Muscle of leg (tissue), 3 donors: ENCODE measurements at regions not wholly inside any gene's neighbourhood (a gene's known extent, or its start where the extent isn't known, plus 50 kb on each side); places are given as distances from the start of the nearest gene placed in this dataset.

ENCODE experiments used
- DNase-seq: peaks from one replicate; pipeline ENCODE4 v3.0.0; 2013
- H3K27ac ChIP-seq: one replicate; pipeline ENCODE4 v1.5.1; 2013; ENCODE audit warnings: mild to moderate bottlenecking, low read length, control low read depth
- H3K27me3 ChIP-seq: one replicate; pipeline ENCODE4 v1.6.1; 2013; ENCODE audit warnings: low read length; ENCODE audit not compliant: control insufficient read depth, insufficient read depth
- H3K36me3 ChIP-seq: one replicate; pipeline ENCODE4 v1.6.1; 2013; ENCODE audit warnings: low read length; ENCODE audit not compliant: control insufficient read depth, insufficient read depth
- H3K4me1 ChIP-seq: one replicate; pipeline ENCODE4 v1.6.1; 2013; ENCODE audit warnings: low read length; ENCODE audit not compliant: control insufficient read depth, insufficient read depth
- H3K4me3 ChIP-seq: one replicate; pipeline ENCODE4 v1.5.1; 2013; ENCODE audit warnings: low read length, control low read depth
- H3K9me3 ChIP-seq: replicated peaks from 2 replicates; pipeline ENCODE4 v1.6.1; 2013; ENCODE audit warnings: low read depth, low read length; ENCODE audit not compliant: control insufficient read depth
- WGBS: methylation state at CpG from one replicate; pipeline ENCODE4 v1.1.5; 2013; ENCODE audit warnings: missing lambda C conversion rate; ENCODE audit not compliant: insufficient coverage; 5-methylcytosine and 5-hydroxymethylcytosine counted together

DNA sequence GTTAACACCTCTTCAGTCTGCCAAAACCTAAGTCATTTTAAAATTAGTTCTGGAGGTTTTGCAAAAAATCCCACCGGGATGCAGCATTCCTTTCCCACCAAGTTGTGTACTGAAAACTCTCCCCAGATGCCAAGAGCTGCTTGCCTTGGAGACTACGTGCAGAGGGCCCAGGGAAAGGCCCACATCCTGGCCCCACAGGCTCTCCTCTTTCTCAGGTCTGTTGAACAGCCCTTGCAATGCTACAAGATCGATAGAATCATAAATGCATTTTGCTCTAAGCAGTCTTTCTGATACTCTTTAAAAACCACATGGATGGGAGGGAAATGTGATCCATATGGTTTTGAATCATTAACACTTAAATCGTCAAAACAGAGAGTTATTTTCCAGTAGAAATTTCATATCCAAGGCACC lies 126.7 kb upstream of the ZMIZ1 start:
- Histone ChIP-seq H3K4me3 (no peak overlapping the region), H3K27me3 (peaks cover 2% of the 10 kb centered on the region), H3K36me3 (no peaks in the 10 kb centered on the region), H3K9me3 (peaks cover 2% of the 10 kb centered on the region), H3K27ac (no peak overlapping the region), H3K4me1 (peaks cover 62% of the 10 kb centered on the region)
- WGBS, result 20% methylated on average over 1 of the region's 4 CpGs
- DNase-seq, result peak; percentile 66

DNA sequence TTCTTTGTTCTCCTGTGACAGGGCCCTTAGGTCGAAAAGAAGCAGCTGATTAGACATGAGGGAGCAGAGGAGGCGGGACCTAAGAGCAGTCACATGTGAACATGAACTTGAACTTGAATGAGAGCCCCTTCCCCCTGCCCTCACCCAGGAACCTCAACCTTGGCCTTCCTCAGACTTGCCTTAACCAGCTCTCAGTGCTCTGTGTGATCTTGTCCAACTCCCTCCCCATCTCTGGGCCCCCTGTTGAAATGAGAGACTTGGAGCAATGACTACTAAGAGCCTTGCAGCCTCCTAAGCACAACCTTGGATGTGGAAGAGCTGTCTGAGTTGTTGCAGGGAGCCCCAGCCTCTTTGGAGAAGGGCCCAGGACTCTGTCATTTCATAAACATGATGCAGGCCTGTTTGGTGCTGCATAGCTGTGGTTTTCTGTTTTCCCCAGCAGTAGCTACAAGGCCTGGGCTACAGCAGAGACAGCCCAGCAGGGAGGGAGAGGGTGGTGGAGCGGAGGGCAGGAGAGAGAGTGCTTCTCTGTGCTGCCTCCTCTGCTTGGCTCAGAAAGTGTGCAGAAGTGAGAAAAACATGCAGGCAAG lies 123.9 kb upstream of the ZMIZ1 start:
- H3K36me3 ChIP-seq, result no peaks in the 10 kb centered on the region
- no peak overlapping the region for H3K4me3 ChIP-seq
- no CpG with 5 or more reads among the region's 3 CpGs for WGBS
- H3K27me3 ChIP-seq, result no peaks in the 10 kb centered on the region
- peak overlapping the region; percentile 66 for H3K27ac ChIP-seq
- H3K4me1 ChIP-seq, result peaks cover 66% of the 10 kb centered on the region
- H3K9me3 ChIP-seq, result peaks cover 2% of the 10 kb centered on the region
- peak; percentile 97 for DNase-seq

DNA sequence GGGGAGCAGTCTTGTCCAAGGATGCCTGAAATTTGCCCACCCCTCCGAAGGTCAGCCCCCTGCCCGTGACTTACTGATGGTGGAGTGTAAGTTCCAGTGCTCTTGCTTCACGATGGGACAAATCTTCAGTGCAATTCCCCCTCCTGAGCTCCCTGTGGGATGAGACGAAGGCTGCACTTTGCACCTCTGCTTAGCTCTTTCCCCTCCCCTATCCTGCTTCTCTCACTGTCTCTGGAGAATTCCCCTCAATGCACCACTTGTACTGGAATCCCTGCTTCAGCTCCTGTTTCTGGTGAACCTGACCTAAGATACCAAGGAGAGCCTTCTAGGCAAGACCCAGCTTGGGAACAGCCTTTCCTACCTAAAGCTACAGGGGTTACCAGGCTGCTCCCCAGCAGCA lies 122.9 kb upstream of the ZMIZ1 start:
- H3K36me3 ChIP-seq, result no peaks in the 10 kb centered on the region
- 63% methylated on average over 1 of the region's 4 CpGs for WGBS
- H3K27ac ChIP-seq, result no peak overlapping the region
- peaks cover 76% of the 10 kb centered on the region for H3K4me1 ChIP-seq
- no peak for DNase-seq
- no peak overlapping the region for H3K4me3 ChIP-seq
- H3K27me3 ChIP-seq, result peaks cover 2% of the 10 kb centered on the region
- peaks cover 2% of the 10 kb centered on the region for H3K9me3 ChIP-seq

DNA sequence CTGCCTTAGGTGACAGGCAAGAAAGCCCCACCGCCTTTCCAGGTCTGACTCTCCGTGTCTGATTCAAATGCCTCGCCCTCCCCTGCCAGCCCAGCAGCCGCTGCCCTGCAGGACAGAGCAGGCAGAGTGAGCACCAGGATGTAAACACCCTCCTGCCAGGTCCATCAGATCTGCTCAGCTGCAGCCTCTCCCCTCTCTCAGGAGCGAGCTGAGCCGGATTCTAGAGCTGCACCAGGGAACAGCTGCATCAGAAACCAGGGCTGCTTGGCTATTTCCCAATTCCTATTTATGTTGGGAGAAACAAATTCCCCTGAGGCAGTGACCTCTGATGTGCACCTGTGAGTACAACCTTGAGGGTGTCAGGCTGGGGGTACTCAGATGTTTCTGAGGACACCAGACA lies 121.5 kb upstream of the ZMIZ1 start:
- peaks cover 78% of the 10 kb centered on the region for H3K4me1 ChIP-seq
- no peak overlapping the region for H3K27ac ChIP-seq
- H3K9me3 ChIP-seq, result peaks cover 2% of the 10 kb centered on the region
- no peak overlapping the region for H3K4me3 ChIP-seq
- no peaks in the 10 kb centered on the region for H3K36me3 ChIP-seq
- peaks cover 2% of the 10 kb centered on the region for H3K27me3 ChIP-seq
- 73% methylated on average over 4 of the region's 6 CpGs for WGBS
- DNase-seq, result peak; percentile 59

DNA sequence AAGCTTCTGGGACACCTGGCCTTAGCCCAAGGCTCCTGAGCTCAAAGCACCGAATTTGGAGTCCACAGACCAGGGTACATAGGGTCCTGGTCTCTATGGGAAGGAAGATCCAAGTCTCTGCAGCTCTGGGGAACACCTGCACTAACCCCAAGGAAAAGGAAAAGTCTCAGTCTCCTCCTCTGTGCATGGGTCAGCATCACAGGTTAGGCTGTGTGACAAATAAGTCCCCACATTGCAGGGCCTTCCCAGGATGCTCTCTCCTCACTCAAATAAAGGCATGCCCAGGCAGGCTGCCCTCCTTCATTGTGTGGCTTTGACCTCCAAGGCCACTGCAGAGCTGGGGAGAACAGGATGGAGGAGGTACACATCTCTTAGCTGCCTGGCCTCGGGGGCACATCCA lies 121.0 kb upstream of the ZMIZ1 start:
- peaks cover 82% of the 10 kb centered on the region for H3K4me1 ChIP-seq
- no peak for DNase-seq
- no peaks in the 10 kb centered on the region for H3K36me3 ChIP-seq
- H3K27me3 ChIP-seq, result peaks cover 2% of the 10 kb centered on the region
- H3K4me3 ChIP-seq, result no peak overlapping the region
- no peak overlapping the region for H3K27ac ChIP-seq
- WGBS, result 73% methylated on average over 2 of the region's 2 CpGs
- H3K9me3 ChIP-seq, result peaks cover 2% of the 10 kb centered on the region

DNA sequence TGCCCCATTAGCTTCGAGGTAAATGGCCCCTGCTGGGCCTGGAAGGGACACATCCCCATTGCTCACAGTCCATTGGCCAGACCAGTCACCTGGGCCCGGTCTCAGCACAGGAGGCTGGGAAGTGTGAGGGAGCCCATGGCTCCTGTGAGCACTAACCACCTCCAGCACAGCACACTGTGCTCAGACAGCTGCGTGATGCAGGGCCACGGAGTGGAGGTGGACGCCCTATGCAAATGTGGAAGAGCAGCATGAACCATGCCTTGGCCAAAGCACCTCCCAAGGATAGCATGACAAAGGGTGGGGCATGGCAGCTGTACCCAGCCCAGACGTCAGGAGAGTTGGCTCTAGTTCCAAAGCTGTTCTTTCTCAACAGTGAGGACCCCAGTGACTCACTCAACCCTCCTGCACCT lies 120.1 kb upstream of the ZMIZ1 start:
- H3K4me3 ChIP-seq, result no peak overlapping the region
- no peaks in the 10 kb centered on the region for H3K36me3 ChIP-seq
- WGBS, result 86% methylated on average over 2 of the region's 6 CpGs
- peak; percentile 71 for DNase-seq
- H3K27me3 ChIP-seq, result peaks cover 2% of the 10 kb centered on the region
- H3K4me1 ChIP-seq, result peaks cover 91% of the 10 kb centered on the region
- H3K9me3 ChIP-seq, result no peaks in the 10 kb centered on the region
- no peak overlapping the region for H3K27ac ChIP-seq

DNA sequence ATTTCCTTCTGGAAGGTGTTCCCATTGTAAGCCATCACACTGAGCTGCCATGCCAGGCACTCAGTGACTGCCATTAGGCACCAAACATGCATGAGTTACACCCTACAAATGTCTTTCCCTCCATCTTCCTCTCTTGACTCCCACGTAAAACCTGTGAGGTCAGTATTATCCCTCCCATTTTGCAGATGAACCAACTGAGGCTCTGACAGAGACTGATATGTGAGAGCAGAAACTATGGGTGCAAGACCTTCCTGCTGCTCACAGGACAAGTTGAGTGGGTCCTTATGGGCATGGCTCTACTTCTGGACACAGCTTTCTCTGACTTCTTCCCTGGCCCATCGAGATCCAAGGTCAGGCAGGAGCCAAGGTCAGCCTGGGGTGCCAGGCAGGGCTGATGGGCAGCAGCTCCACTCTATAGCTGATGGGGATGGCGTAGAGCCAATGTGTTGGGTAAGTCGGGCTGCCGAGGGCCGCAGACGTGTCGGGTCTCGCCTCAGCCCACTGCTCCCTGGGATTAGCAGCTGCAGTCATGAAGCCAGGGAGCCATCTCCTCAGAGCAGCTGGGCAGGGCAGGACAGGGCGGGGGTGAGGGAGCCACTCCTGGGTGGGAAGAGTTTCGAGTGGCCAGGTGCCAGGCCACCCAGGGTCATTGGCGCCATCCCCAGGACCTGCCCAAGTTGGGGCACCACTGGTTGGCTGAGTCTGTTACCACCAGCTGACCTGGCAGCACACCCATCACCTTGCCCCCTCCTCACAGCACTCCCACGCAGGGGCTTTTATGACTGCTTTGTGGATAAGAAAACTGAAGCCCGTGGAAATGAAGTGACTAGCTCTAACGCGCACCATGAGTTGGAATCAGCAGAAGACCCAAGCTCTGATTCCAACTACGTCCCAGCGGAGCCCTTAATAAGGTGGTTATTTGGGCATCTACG lies 117.8 kb upstream of the ZMIZ1 start:
- DNase-seq, result peak; percentile 80
- Histone ChIP-seq H3K27ac (no peak overlapping the region), H3K36me3 (no peaks in the 10 kb centered on the region), H3K4me1 (peaks cover 76% of the 10 kb centered on the region), H3K4me3 (no peak overlapping the region), H3K27me3 (peaks cover 11% of the 10 kb centered on the region), H3K9me3 (no peaks in the 10 kb centered on the region)
- WGBS, result 71% methylated on average over 14 of the region's 19 CpGs

DNA sequence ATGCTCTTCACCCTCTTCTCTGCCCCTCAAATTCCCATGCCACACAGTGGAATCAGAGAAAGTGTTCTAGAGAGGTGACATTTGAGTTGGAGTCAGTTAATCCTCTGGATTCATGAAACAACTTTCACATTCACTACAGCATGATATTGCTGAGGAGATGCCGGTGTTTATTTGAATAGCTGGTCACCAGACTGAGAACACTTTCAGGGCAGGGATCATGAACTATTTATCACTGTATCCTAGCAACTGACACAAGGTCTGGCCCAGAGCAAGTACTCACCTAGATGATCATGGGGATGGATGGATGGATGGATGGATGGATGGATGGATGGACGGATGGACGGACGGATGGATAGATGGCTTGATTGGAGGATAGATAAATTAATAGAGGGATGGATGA lies 116.7 kb upstream of the ZMIZ1 start:
- Histone ChIP-seq H3K9me3 (no peaks in the 10 kb centered on the region), H3K27ac (peak overlapping the region; percentile 69), H3K27me3 (peaks cover 11% of the 10 kb centered on the region), H3K4me3 (no peak overlapping the region), H3K4me1 (peaks cover 66% of the 10 kb centered on the region), H3K36me3 (no peaks in the 10 kb centered on the region)
- WGBS, result 67% methylated on average over 1 of the region's 4 CpGs
- peak; percentile 55 for DNase-seq

DNA sequence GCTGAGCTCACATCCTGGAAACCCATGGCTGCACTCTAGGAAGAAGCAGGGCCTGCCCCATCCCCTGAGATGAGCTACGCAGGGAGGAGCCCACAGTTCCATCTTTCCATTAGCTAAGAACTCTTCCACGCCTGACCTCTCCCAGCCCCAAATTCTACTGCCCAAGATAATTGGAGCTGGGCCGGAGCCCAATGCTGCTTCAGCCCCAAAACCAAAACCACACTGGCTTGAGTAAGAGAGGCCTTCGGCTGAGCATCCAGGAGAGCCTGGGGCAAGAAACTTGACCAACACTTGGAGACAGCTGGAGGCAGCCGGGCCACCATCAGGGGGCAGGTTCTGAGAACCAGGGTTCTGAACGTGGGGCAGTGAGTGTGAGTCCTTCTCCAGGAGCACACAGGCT lies 116.1 kb upstream of the ZMIZ1 start:
- Histone ChIP-seq H3K4me3 (no peak overlapping the region), H3K9me3 (no peaks in the 10 kb centered on the region), H3K4me1 (peaks cover 59% of the 10 kb centered on the region), H3K27ac (peak overlapping the region; percentile 69), H3K27me3 (peaks cover 11% of the 10 kb centered on the region), H3K36me3 (no peaks in the 10 kb centered on the region)
- peak; percentile 92 for DNase-seq
- WGBS, result 43% methylated on average over 5 of the region's 6 CpGs

DNA sequence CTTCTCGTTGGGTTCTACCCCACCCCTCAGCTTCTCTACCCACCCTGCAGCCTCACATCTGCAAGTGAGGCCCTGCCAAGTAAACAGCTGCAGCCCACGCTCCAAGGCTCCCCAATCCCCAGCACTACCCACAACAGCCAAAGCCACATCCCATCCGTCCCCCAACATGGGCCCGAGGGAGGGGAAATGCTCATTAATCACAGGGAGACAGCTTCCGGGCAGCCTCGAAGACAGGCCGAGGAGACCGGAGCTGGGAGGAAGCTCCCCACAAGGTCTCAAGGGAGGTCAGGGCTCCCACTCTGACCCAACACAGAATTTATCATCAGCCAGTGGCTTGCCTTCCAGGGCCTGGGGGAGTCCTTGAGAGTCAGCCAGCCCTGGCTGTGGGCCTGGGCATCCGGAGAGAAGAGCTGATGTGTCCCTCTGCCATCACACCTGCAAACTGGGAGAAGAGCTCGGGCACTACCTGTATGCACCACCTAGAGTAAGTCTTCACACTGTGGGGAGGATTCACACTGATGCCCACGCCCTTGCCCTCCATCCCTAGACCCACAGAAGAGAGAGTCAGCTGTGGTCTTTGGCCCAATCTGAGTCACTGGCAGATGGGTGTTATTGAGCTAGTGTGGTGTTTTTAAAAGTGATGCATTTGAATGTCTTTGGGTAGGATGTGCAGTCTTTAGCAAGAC lies 115.5 kb upstream of the ZMIZ1 start:
- WGBS, result 4% methylated on average over 5 of the region's 11 CpGs
- no peak overlapping the region for H3K4me3 ChIP-seq
- peak; percentile 90 for DNase-seq
- peaks cover 56% of the 10 kb centered on the region for H3K4me1 ChIP-seq
- no peaks in the 10 kb centered on the region for H3K36me3 ChIP-seq
- no peaks in the 10 kb centered on the region for H3K9me3 ChIP-seq
- H3K27me3 ChIP-seq, result peaks cover 13% of the 10 kb centered on the region
- peak overlapping the region; percentile 69 for H3K27ac ChIP-seq
